AG10803 (cell line): ENCODE measurements at regions not wholly inside any gene's neighbourhood (a gene's known extent, or its start where the extent isn't known, plus 50 kb on each side); places are given as distances from the start of the nearest gene placed in this dataset.
A peak's percentile ranks its signal among the peaks of the same experiment; 100 is the strongest.

ENCODE experiments used
- DNase-seq: peaks from one replicate; pipeline ENCODE4 v3.0.0; 2010; ENCODE audit warnings: low read depth
- H3K4me3 ChIP-seq: 2 replicates; pipeline ENCODE4 v1.5.1; 2011; ENCODE audit warnings: mild to moderate bottlenecking, low read length, control low read depth
- CTCF ChIP-seq: conservative IDR thresholded peaks from 2 replicates; pipeline ENCODE4 v1.5.1; 2011; ENCODE audit warnings: mild to moderate bottlenecking, low read length, control low read depth, inconsistent platforms

- no peak overlapping the region for H3K4me3 ChIP-seq
- no peak for TF ChIP-seq CTCF
- no peak for DNase-seq
These were observed 61.4 kb downstream of the ZXDA start for GRCh38 chrX:57848857-57849256.

- no peak for DNase-seq
- no peak overlapping the region for H3K4me3 ChIP-seq
- TF ChIP-seq CTCF, result no peak
These were observed 87.4 kb downstream of the ZXDA start for GRCh38 chrX:57822818-57823217.

GRCh38 chrX:57822398-57822797 is 87.9 kb downstream of the ZXDA start:
- no peak for TF ChIP-seq CTCF
- DNase-seq, result no peak
- peak overlapping the region; percentile 16 for H3K4me3 ChIP-seq

- peak; percentile 66 for TF ChIP-seq CTCF
- peak; percentile 57 for DNase-seq
- H3K4me3 ChIP-seq, result peak overlapping the region; percentile 16
These were observed 88.4 kb downstream of the ZXDA start for GRCh38 chrX:57821703-57822387.

- peak; percentile 0 for DNase-seq
- peak; percentile 56 for TF ChIP-seq CTCF
- no peak overlapping the region for H3K4me3 ChIP-seq
These were observed 93.0 kb downstream of the ZXDA start for GRCh38 chrX:57817302-57817701.

- no peak for DNase-seq
- no peak for TF ChIP-seq CTCF
- no peak overlapping the region for H3K4me3 ChIP-seq
These were observed 92.6 kb upstream of the NLRP2B start for GRCh38 chrX:57772637-57773036.

GRCh38 chrX:57771689-57772088 is 91.6 kb upstream of the NLRP2B start:
- DNase-seq, result no peak
- no peak overlapping the region for H3K4me3 ChIP-seq
- TF ChIP-seq CTCF, result no peak
